ENCODE measurements at regions not wholly inside any gene's neighbourhood (a gene's known extent, or its start where the extent isn't known, plus 50 kb on each side); places are given as distances from the start of the nearest gene placed in this dataset.

DNA sequence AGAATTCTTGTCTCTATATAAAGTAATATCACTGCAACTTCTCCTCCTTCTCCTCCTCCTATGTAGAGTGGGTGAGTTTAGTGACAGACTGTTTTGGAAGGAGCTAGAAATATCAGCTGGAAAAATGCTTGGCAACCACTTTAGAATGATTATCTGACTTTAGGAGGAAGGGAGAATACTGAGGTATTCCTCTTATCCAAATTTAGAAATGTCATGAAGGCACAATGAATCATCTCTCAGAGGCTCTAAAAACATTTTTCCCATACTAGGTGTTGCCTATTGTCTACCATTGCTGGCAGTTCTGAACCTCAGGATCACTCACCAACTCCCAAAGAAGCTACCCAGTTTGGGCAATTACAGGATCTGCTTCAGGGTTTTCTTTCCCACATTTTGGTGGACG is 306.6 kb upstream of the ATP2B1 start:
- TF ChIP-seq POLR2AphosphoS5 (IDR thresholded peaks at IDR 0.05) = no peak
- no peak for TF ChIP-seq POLR2A (IDR thresholded peaks at IDR 0.05)

Measured in spleen (tissue), 3 donors.